Astrocyte (in vitro differentiated cells and primary cell): ENCODE measurements at regions not wholly inside any gene's neighbourhood (a gene's known extent, or its start where the extent isn't known, plus 50 kb on each side); places are given as distances from the start of the nearest gene placed in this dataset.
A peak's percentile ranks its signal among the peaks of the same experiment; 100 is the strongest.

Experiments used
- DNase-seq: peaks from one replicate; pipeline ENCODE4 v3.0.0-alpha.2; 2010; ENCODE audit warnings: low read depth
- FAIRE-seq: peaks from 2 replicates; lab custom pipeline; 2011; peaks lifted over from hg19 to GRCh38; lab: Jason Lieb, UNC
- H2AFZ ChIP-seq: 2 replicates; pipeline ENCODE4 v1.6.0; 2012; ENCODE audit warnings: low read depth, low read length, inconsistent platforms
- H3K27ac ChIP-seq: 2 replicates; pipeline ENCODE4 v1.5.1; 2011; ENCODE audit warnings: low read depth, low read length, inconsistent platforms
- H3K27me3 ChIP-seq: 2 replicates; pipeline ENCODE4 v1.6.0; 2011; ENCODE audit warnings: low read length, inconsistent platforms; ENCODE audit not compliant: insufficient read depth
- H3K36me3 ChIP-seq: 2 replicates; pipeline ENCODE4 v1.5.1; 2011; ENCODE audit warnings: low read length, inconsistent platforms; ENCODE audit not compliant: insufficient read depth
- H3K4me1 ChIP-seq: 2 replicates; pipeline ENCODE4 v1.5.1; 2011; ENCODE audit warnings: low read length, inconsistent platforms; ENCODE audit not compliant: insufficient read depth
- H3K4me2 ChIP-seq: 2 replicates; pipeline ENCODE4 v1.6.0; 2012; ENCODE audit warnings: low read length, inconsistent platforms
- H3K4me3 ChIP-seq: 2 replicates; pipeline ENCODE4 v1.5.1; 2011; ENCODE audit warnings: low read depth, mild to moderate bottlenecking, low read length, inconsistent platforms; ENCODE audit not compliant: insufficient read depth
- H3K79me2 ChIP-seq: 2 replicates; pipeline ENCODE4 v1.6.0; 2012; ENCODE audit warnings: mild to moderate bottlenecking, low read length, inconsistent platforms; ENCODE audit not compliant: insufficient read depth
- H3K9ac ChIP-seq: 2 replicates; pipeline ENCODE4 v1.6.0; 2012; ENCODE audit warnings: mild to moderate bottlenecking, low read length, inconsistent platforms
- H3K9me3 ChIP-seq: 2 replicates; pipeline ENCODE4 v1.5.1; 2012; ENCODE audit warnings: low read depth, mild to moderate bottlenecking, low read length, inconsistent platforms; ENCODE audit not compliant: insufficient read depth
- H4K20me1 ChIP-seq: 2 replicates; pipeline ENCODE4 v1.6.0; 2012; ENCODE audit warnings: low read length, inconsistent platforms; ENCODE audit not compliant: insufficient read depth
- H3K27ac Mint-ChIP-seq: one replicate; pipeline ENCODE4 v1.8.0; 2021; ENCODE audit warnings: mild to moderate bottlenecking, mixed read lengths; ENCODE audit not compliant: unreplicated experiment
- H3K27me3 Mint-ChIP-seq: one replicate; pipeline ENCODE4 v1.8.0; 2021; ENCODE audit warnings: low read depth, mixed read lengths; ENCODE audit not compliant: unreplicated experiment
- H3K36me3 Mint-ChIP-seq: one replicate; pipeline ENCODE4 v1.8.0; 2021; ENCODE audit warnings: low read depth, mixed read lengths; ENCODE audit not compliant: unreplicated experiment
- H3K4me1 Mint-ChIP-seq: one replicate; pipeline ENCODE4 v1.8.0; 2021; ENCODE audit warnings: low read depth, mixed read lengths; ENCODE audit not compliant: unreplicated experiment
- H3K4me3 Mint-ChIP-seq: one replicate; pipeline ENCODE4 v1.8.0; 2021; ENCODE audit warnings: mild to moderate bottlenecking, moderate library complexity, mixed read lengths; ENCODE audit not compliant: unreplicated experiment
- H3K9me3 Mint-ChIP-seq: one replicate; pipeline ENCODE4 v1.8.0; 2021; ENCODE audit warnings: mild to moderate bottlenecking, mixed read lengths; ENCODE audit not compliant: unreplicated experiment
- EZH2 ChIP-seq: IDR thresholded peaks from 2 replicates; pipeline ENCODE4 v1.6.1; 2012; ENCODE audit warnings: mild to moderate bottlenecking, low read length, inconsistent platforms; ENCODE audit not compliant: insufficient read depth
- TF ChIP-seq, protein P1 (sequence below): IDR thresholded peaks from 2 replicates; pipeline ENCODE4 v1.5.1; 2011; ENCODE audit warnings: low read depth, mild to moderate bottlenecking, inconsistent platforms, low read length, moderate library complexity; ENCODE audit not compliant: insufficient read depth

DNA sequence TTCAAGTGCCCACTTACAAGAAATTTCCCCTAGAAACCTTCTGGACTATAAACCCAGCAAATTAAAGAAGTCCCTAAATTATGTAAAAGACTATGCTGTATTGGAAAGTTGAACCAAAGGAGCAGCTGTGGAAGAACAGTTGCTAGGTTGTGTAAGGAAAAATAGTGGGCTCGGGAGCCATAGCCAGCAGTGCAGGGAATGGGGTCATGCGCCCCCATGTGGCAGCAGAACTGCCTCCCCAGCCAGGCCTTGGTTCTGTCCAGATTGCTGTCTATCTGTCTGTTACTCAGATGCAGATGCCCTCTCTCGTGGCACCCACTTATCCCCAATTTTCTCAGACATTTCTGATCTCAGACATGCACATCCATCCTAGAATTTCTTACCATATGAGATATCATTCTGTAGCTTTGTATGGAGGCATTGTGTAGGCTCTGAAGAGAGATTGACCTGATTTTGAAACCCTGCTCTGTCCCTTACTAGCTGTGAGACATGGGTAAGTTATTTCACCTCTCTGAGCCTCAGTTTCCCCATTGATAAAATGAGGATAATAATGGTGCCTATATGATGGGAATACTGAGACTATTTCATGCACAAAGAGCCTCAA, 258.3 kb downstream of the SS18 start:
- FAIRE-seq (no peak), DNase-seq (peak; percentile 36)
- Histone ChIP-seq H3K4me3 (no peak overlapping the region), H3K27me3 (no peaks in the 10 kb centered on the region), H3K9me3 (no peaks in the 10 kb centered on the region), H2AFZ (no peak overlapping the region), H3K4me1 (peaks cover 16% of the 10 kb centered on the region), H4K20me1 (no peaks in the 10 kb centered on the region), H3K36me3 (no peaks in the 10 kb centered on the region), H3K27ac (no peak overlapping the region), H3K79me2 (no peaks in the 10 kb centered on the region), H3K4me2 (no peak overlapping the region), H3K9ac (no peak overlapping the region)
- no peak overlapping the region for H3K27ac Mint-ChIP-seq
- H3K27me3 Mint-ChIP-seq = peaks cover 3% of the 10 kb centered on the region
- H3K9me3 Mint-ChIP-seq = no peaks in the 10 kb centered on the region
- H3K4me1 Mint-ChIP-seq = peaks cover 27% of the 10 kb centered on the region
- TF ChIP-seq EZH2 = no peak
- TF ChIP-seq, protein P1, sequence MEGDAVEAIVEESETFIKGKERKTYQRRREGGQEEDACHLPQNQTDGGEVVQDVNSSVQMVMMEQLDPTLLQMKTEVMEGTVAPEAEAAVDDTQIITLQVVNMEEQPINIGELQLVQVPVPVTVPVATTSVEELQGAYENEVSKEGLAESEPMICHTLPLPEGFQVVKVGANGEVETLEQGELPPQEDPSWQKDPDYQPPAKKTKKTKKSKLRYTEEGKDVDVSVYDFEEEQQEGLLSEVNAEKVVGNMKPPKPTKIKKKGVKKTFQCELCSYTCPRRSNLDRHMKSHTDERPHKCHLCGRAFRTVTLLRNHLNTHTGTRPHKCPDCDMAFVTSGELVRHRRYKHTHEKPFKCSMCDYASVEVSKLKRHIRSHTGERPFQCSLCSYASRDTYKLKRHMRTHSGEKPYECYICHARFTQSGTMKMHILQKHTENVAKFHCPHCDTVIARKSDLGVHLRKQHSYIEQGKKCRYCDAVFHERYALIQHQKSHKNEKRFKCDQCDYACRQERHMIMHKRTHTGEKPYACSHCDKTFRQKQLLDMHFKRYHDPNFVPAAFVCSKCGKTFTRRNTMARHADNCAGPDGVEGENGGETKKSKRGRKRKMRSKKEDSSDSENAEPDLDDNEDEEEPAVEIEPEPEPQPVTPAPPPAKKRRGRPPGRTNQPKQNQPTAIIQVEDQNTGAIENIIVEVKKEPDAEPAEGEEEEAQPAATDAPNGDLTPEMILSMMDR = peak; percentile 85
- H3K36me3 Mint-ChIP-seq = no peaks in the 10 kb centered on the region
- H3K4me3 Mint-ChIP-seq = no peak overlapping the region

DNA sequence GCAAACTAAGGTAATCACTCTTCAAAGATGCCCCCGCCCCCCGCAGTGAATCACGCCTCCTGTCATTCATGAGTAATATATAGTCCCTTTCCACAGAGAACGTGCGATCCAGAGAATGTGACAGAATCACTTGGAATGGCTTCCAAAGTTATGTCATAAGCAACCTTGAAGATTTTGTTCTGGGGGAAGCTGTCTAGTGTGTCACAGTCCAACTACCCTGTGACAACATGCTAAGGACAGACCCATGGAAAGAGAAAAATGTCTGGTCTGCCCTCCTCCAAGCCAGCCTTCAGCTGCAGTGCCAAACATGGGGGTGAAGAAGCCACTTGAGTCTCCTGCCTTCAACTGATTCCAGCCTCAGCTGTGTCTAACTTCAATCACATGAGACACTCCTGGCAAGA, 259.1 kb downstream of the SS18 start:
- Mint-ChIP-seq H3K36me3 (no peaks in the 10 kb centered on the region), H3K9me3 (no peaks in the 10 kb centered on the region), H3K27ac (peak overlapping the region; percentile 84), H3K27me3 (peaks cover 3% of the 10 kb centered on the region), H3K4me3 (no peak overlapping the region), H3K4me1 (peaks cover 34% of the 10 kb centered on the region)
- Histone ChIP-seq H3K27ac (peak overlapping the region; percentile 32), H3K79me2 (no peaks in the 10 kb centered on the region), H3K9ac (no peak overlapping the region), H3K4me2 (peak overlapping the region; percentile 48), H3K4me1 (peaks cover 16% of the 10 kb centered on the region), H3K9me3 (no peaks in the 10 kb centered on the region), H3K27me3 (no peaks in the 10 kb centered on the region), H2AFZ (no peak overlapping the region), H3K4me3 (no peak overlapping the region), H4K20me1 (no peaks in the 10 kb centered on the region), H3K36me3 (no peaks in the 10 kb centered on the region)
- peak; percentile 35 for DNase-seq
- FAIRE-seq = no peak
- no peak for TF ChIP-seq EZH2
- TF ChIP-seq, protein P1 = no peak

DNA sequence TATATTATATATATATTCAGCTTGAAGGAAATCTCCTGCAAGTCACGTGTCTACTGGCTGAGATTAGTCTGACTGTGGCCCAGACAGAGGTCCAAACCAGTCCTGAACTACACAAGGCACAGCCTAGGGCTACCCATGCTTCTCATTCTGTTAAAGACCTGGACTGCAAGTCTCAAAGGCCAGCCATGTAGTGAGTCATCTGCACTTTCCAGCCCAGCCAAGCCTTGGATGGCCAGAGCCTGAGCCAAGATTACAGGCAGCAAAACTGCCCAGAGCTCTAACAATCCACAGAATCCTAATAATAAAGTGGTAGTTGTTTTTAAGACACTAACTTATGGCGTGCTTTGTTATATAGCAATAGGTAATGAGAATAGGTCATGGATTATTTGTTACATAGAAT, 259.6 kb downstream of the SS18 start:
- peak overlapping the region; percentile 84 for H3K27ac Mint-ChIP-seq
- H3K4me1 ChIP-seq = peaks cover 16% of the 10 kb centered on the region
- H3K4me2 ChIP-seq = peak overlapping the region; percentile 48
- no peaks in the 10 kb centered on the region for H3K36me3 Mint-ChIP-seq
- no peaks in the 10 kb centered on the region for H3K9me3 ChIP-seq
- FAIRE-seq (no peak), DNase-seq (peak; percentile 82)
- H3K9ac ChIP-seq = no peak overlapping the region
- no peaks in the 10 kb centered on the region for H3K36me3 ChIP-seq
- H3K4me3 ChIP-seq = no peak overlapping the region
- peaks cover 3% of the 10 kb centered on the region for H3K27me3 Mint-ChIP-seq
- no peaks in the 10 kb centered on the region for H3K9me3 Mint-ChIP-seq
- no peaks in the 10 kb centered on the region for H3K79me2 ChIP-seq
- TF ChIP-seq EZH2 = no peak
- TF ChIP-seq, protein P1 = no peak
- peak overlapping the region; percentile 32 for H3K27ac ChIP-seq
- no peaks in the 10 kb centered on the region for H3K27me3 ChIP-seq
- H3K4me1 Mint-ChIP-seq = peaks cover 39% of the 10 kb centered on the region
- H4K20me1 ChIP-seq = no peaks in the 10 kb centered on the region
- H2AFZ ChIP-seq = no peak overlapping the region
- H3K4me3 Mint-ChIP-seq = no peak overlapping the region
